H9 (cell line): ENCODE measurements at regions not wholly inside any gene's neighbourhood (a gene's known extent, or its start where the extent isn't known, plus 50 kb on each side); places are given as distances from the start of the nearest gene placed in this dataset.
"Not testable (repeated sequence)": the region's sequence is repeated elsewhere in the genome, so short reads cannot be mapped to it uniquely, and the experiment has no call there.

ENCODE experiments used
- DNase-seq: peaks from one replicate; pipeline ENCODE4 v3.0.0-alpha.2; 2017
- H2AFZ ChIP-seq: one replicate; pipeline ENCODE4 v1.6.1; 2013; ENCODE audit warnings: mild to moderate bottlenecking, low read length, control low read depth, moderate library complexity
- H2AK5ac ChIP-seq: 2 replicates; pipeline ENCODE4 v1.6.1; 2013; ENCODE audit warnings: low read length, control low read depth, mixed read lengths; ENCODE audit not compliant: insufficient read length
- H2BK120ac ChIP-seq: one replicate; pipeline ENCODE4 v1.6.1; 2013; ENCODE audit warnings: low read depth, mild to moderate bottlenecking, low read length, control low read depth, inconsistent platforms; ENCODE audit not compliant: poor library complexity, severe bottlenecking
- H2BK12ac ChIP-seq: 2 replicates; pipeline ENCODE4 v1.6.1; 2013; ENCODE audit warnings: low read length, control low read depth, mixed read lengths, low read depth; ENCODE audit not compliant: insufficient read length
- H2BK15ac ChIP-seq: 2 replicates; pipeline ENCODE4 v1.6.1; 2013; ENCODE audit warnings: low read depth, low read length, control low read depth
- H2BK20ac ChIP-seq: one replicate; pipeline ENCODE4 v1.6.1; 2013; ENCODE audit warnings: low read depth, mild to moderate bottlenecking, low read length, control low read depth, inconsistent platforms; ENCODE audit not compliant: poor library complexity, severe bottlenecking
- H2BK5ac ChIP-seq: 2 replicates; pipeline ENCODE4 v1.6.1; 2013; ENCODE audit warnings: low read length, control low read depth, mixed read lengths; ENCODE audit not compliant: insufficient read length
- H3K14ac ChIP-seq: 2 replicates; pipeline ENCODE4 v1.6.1; 2013; ENCODE audit warnings: low read length, control low read depth; ENCODE audit not compliant: insufficient read depth
- H3K18ac ChIP-seq: 2 replicates; pipeline ENCODE4 v1.6.1; 2013; ENCODE audit warnings: low read depth, mild to moderate bottlenecking, mixed read lengths, low read length, control low read depth; ENCODE audit not compliant: insufficient read length
- H3K23ac ChIP-seq: 2 replicates; pipeline ENCODE4 v1.6.1; 2013; ENCODE audit warnings: low read length, control low read depth, mixed read lengths, low read depth; ENCODE audit not compliant: insufficient read length
- H3K23me2 ChIP-seq: 2 replicates; pipeline ENCODE4 v1.6.1; 2013; ENCODE audit warnings: low read depth, mild to moderate bottlenecking, mixed read lengths, low read length, control low read depth; ENCODE audit not compliant: insufficient read length, poor library complexity, severe bottlenecking
- H3K27ac ChIP-seq: 2 replicates; pipeline ENCODE4 v1.5.1; 2013; ENCODE audit warnings: low read length, control low read depth, mixed read lengths, low read depth; ENCODE audit not compliant: insufficient read length
- H3K27me3 ChIP-seq: 2 replicates; pipeline ENCODE4 v1.6.1; 2013; ENCODE audit warnings: low read length, control low read depth, inconsistent platforms; ENCODE audit not compliant: insufficient read depth
- H3K4ac ChIP-seq: 2 replicates; pipeline ENCODE4 v1.6.1; 2013; ENCODE audit warnings: low read depth, mild to moderate bottlenecking, control low read depth, inconsistent platforms, low read length, moderate library complexity
- H3K4me1 ChIP-seq: 2 replicates; pipeline ENCODE4 v1.6.1; 2013; ENCODE audit warnings: low read length, control low read depth, inconsistent platforms; ENCODE audit not compliant: insufficient read depth
- H3K4me2 ChIP-seq: 2 replicates; pipeline ENCODE4 v1.6.1; 2013; ENCODE audit warnings: low read length, control low read depth, mixed read lengths; ENCODE audit not compliant: insufficient read length, insufficient read depth
- H3K56ac ChIP-seq: 2 replicates; pipeline ENCODE4 v1.6.1; 2013; ENCODE audit warnings: low read depth, mild to moderate bottlenecking, mixed read lengths, low read length, control low read depth; ENCODE audit not compliant: insufficient read length
- H3K79me1 ChIP-seq: 2 replicates; pipeline ENCODE4 v1.6.1; 2013; ENCODE audit warnings: low read depth, mild to moderate bottlenecking, moderate library complexity, low read length, control low read depth, inconsistent platforms; ENCODE audit not compliant: insufficient read depth, poor library complexity, severe bottlenecking
- H3K79me2 ChIP-seq: 2 replicates; pipeline ENCODE4 v1.6.1; 2013; ENCODE audit warnings: low read length, control low read depth, inconsistent platforms; ENCODE audit not compliant: insufficient read depth
- H3K9ac ChIP-seq: 2 replicates; pipeline ENCODE4 v1.6.1; 2013; ENCODE audit warnings: low read length, control low read depth, mixed read lengths; ENCODE audit not compliant: insufficient read length; ENCODE audit errors: extremely low read depth
- H3K9me3 ChIP-seq: one replicate; pipeline ENCODE4 v1.6.1; 2013; ENCODE audit warnings: low read depth, low read length, inconsistent platforms; ENCODE audit not compliant: control insufficient read depth
- H3T11ph ChIP-seq: one replicate; pipeline ENCODE4 v1.6.1; 2013; ENCODE audit warnings: mild to moderate bottlenecking, low read length, control low read depth, inconsistent platforms
- H4K20me1 ChIP-seq: one replicate; pipeline ENCODE4 v1.6.1; 2013; ENCODE audit not compliant: control insufficient read depth, insufficient read length, insufficient read depth
- H4K5ac ChIP-seq: 2 replicates; pipeline ENCODE4 v1.6.1; 2013; ENCODE audit warnings: low read depth, mild to moderate bottlenecking, mixed read lengths, low read length, control low read depth; ENCODE audit not compliant: insufficient read length
- H4K8ac ChIP-seq: replicated peaks from 2 replicates; pipeline ENCODE4 v1.6.1; 2013; ENCODE audit warnings: low read length, control low read depth, mixed read lengths, low read depth; ENCODE audit not compliant: insufficient read length
- H4K91ac ChIP-seq: 2 replicates; pipeline ENCODE4 v1.6.1; 2013; ENCODE audit warnings: low read depth, mild to moderate bottlenecking, moderate library complexity, mixed read lengths, low read length, control low read depth; ENCODE audit not compliant: insufficient read length
- H3K27ac Mint-ChIP-seq, 3 experiments: 2 replicates in 2 of 3; 3 replicates in 1 of 3; pipeline ENCODE4 v1.8.0; 2020 to 2021; ENCODE audit warnings: mixed read lengths in 3 of 3, mild to moderate bottlenecking in 1 of 3, moderate library complexity in 1 of 3
- H3K27me3 Mint-ChIP-seq: 2 replicates; pipeline ENCODE4 v1.8.0; 2021; ENCODE audit warnings: low read depth, mild to moderate bottlenecking, moderate library complexity, mixed read lengths
- H3K36me3 Mint-ChIP-seq, 3 experiments: 2 replicates in 2 of 3; 3 replicates in 1 of 3; pipeline ENCODE4 v1.8.0; 2020 to 2021; ENCODE audit warnings: low read depth in 3 of 3, mixed read lengths in 3 of 3; ENCODE audit not compliant: insufficient read depth in 1 of 3
- H3K4me1 Mint-ChIP-seq, 2 experiments: 2 replicates each; pipeline ENCODE4 v1.8.0; 2020; ENCODE audit warnings: mixed read lengths in 2 of 2
- H3K4me3 Mint-ChIP-seq, 2 experiments: 2 replicates in 1 of 2; 3 replicates in 1 of 2; pipeline ENCODE4 v1.8.0; 2020 to 2021; ENCODE audit warnings: mild to moderate bottlenecking in 2 of 2, mixed read lengths in 2 of 2, moderate library complexity in 1 of 2
- H3K9me3 Mint-ChIP-seq, 2 experiments: 2 replicates in 1 of 2; 3 replicates in 1 of 2; pipeline ENCODE4 v1.8.0; 2020; ENCODE audit warnings: mild to moderate bottlenecking in 2 of 2, mixed read lengths in 2 of 2, moderate library complexity in 1 of 2
- WGBS: extraction: QIAGEN DNeasy Blood & Tissue Kit; methylation state at CpG from one replicate; pipeline ENCODE4 v1.1.7; 2013; ENCODE audit warnings: missing lambda C conversion rate, low lambda C conversion rate, mixed read lengths; ENCODE audit not compliant: insufficient read length; ENCODE audit errors: extremely low coverage; 5-methylcytosine and 5-hydroxymethylcytosine counted together

DNA sequence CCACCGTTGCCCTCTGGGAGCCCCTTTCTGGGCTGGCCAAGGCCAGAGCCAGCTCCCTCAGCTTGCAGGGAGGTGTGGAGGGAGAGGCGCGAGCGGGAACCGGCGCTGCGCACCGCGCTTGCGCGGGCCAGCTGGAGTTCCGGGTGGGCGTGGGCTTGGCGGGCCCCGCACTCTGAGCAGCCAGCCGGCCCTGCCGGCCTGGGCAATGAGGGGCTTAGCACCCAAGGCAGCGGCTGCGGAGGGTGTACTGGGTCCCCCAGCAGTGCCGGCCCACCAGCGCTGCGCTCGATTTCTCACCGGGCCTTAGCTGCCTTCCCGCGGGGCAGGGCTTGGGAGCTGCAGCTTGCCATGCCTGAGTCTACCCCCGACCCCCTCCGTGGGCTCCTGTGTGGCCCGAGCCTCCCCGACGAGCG, 177.7 kb upstream of the FIGN start:
- not testable (repeated sequence) for H3K18ac ChIP-seq, H3K4me2 ChIP-seq, H3K23me2 ChIP-seq, H3K79me1 ChIP-seq, H2BK5ac ChIP-seq, H3K79me2 ChIP-seq, H3K36me3 Mint-ChIP-seq, H2AFZ ChIP-seq, H3K4me1 ChIP-seq, H4K8ac ChIP-seq, H3K56ac ChIP-seq, H4K91ac ChIP-seq, H3K27me3 ChIP-seq, H3K27ac ChIP-seq, H2BK15ac ChIP-seq, H4K20me1 ChIP-seq, DNase-seq, H3K4ac ChIP-seq, H3K4me3 Mint-ChIP-seq, H3K27ac Mint-ChIP-seq, H2BK12ac ChIP-seq, H3K4me1 Mint-ChIP-seq, H2BK20ac ChIP-seq, H3K9ac ChIP-seq, H4K5ac ChIP-seq, H3T11ph ChIP-seq, H3K9me3 Mint-ChIP-seq, H3K14ac ChIP-seq, H3K9me3 ChIP-seq, H3K27me3 Mint-ChIP-seq, H2AK5ac ChIP-seq, H2BK120ac ChIP-seq, H3K23ac ChIP-seq
- WGBS: no CpG with 5 or more reads among the region's 32 CpGs
